Hepatocyte (in vitro differentiated cells): ENCODE measurements at regions not wholly inside any gene's neighbourhood (a gene's known extent, or its start where the extent isn't known, plus 50 kb on each side); places are given as distances from the start of the nearest gene placed in this dataset.

Source experiments
- DNase-seq: peaks from one replicate; pipeline ENCODE4 v3.0.0-alpha.2; 2016; ENCODE audit warnings: low spot score
- H2AFZ ChIP-seq: fragments of 200-600 bp; sonication (generic); 2 replicates; pipeline ENCODE4 v1.6.0; 2016; ENCODE audit warnings: antibody characterized with exemption, mild to moderate bottlenecking
- H3K27ac ChIP-seq: fragments of 200-600 bp; sonication (generic); 2 replicates; pipeline ENCODE4 v1.5.1; 2016; ENCODE audit warnings: mild to moderate bottlenecking
- H3K27me3 ChIP-seq: fragments of 200-600 bp; sonication (generic); 2 replicates; pipeline ENCODE4 v1.6.1; 2016
- H3K36me3 ChIP-seq: fragments of 200-600 bp; sonication (generic); replicated peaks from 2 replicates; pipeline ENCODE4 v1.5.1; 2016; ENCODE audit warnings: low read depth; ENCODE audit not compliant: insufficient read depth
- H3K4me1 ChIP-seq: fragments of 200-600 bp; sonication (generic); 2 replicates; pipeline ENCODE4 v1.5.1; 2016; ENCODE audit warnings: mild to moderate bottlenecking, moderate library complexity; ENCODE audit not compliant: insufficient read depth
- H3K4me2 ChIP-seq: fragments of 200-600 bp; sonication (generic); 2 replicates; pipeline ENCODE4 v1.6.0; 2016
- H3K4me3 ChIP-seq: fragments of 200-600 bp; sonication (generic); 2 replicates; pipeline ENCODE4 v1.5.1; 2016; ENCODE audit warnings: mild to moderate bottlenecking
- H3K79me2 ChIP-seq: fragments of 200-600 bp; sonication (generic); 2 replicates; pipeline ENCODE4 v1.6.0; 2017; ENCODE audit warnings: mild to moderate bottlenecking
- H3K9me2 ChIP-seq: fragments of 200-600 bp; sonication (generic); replicated peaks from 2 replicates; pipeline ENCODE4 v1.6.0; 2017; ENCODE audit warnings: mild to moderate bottlenecking; ENCODE audit not compliant: insufficient read depth
- H3K9me3 ChIP-seq: fragments of 200-600 bp; sonication (generic); 2 replicates; pipeline ENCODE4 v1.5.1; 2016; ENCODE audit warnings: low read depth, mild to moderate bottlenecking
- H4K20me1 ChIP-seq: fragments of 200-600 bp; sonication (generic); 2 replicates; pipeline ENCODE4 v1.6.0; 2016; ENCODE audit warnings: mild to moderate bottlenecking; ENCODE audit not compliant: insufficient read depth, poor library complexity, severe bottlenecking
- CTCF ChIP-seq: fragments of 200-600 bp; sonication (generic); IDR thresholded peaks from 2 replicates; pipeline ENCODE4 v1.5.1; 2016; ENCODE audit warnings: antibody characterized with exemption, mild to moderate bottlenecking; ENCODE audit not compliant: poor library complexity
- EZH2 ChIP-seq: fragments of 200-600 bp; sonication (generic); IDR thresholded peaks from 2 replicates; pipeline ENCODE4 v1.6.1; 2016; ENCODE audit warnings: antibody characterized with exemption, mild to moderate bottlenecking, borderline replicate concordance
- EZH2phosphoT487 ChIP-seq: fragments of 200-600 bp; sonication (generic); IDR thresholded peaks from one replicate; pipeline ENCODE4 v1.6.1; 2018; ENCODE audit warnings: antibody characterized with exemption, mild to moderate bottlenecking, low read depth, moderate library complexity; ENCODE audit not compliant: unreplicated experiment, severe bottlenecking
- WGBS: methylation state at CpG from one replicate; pipeline ENCODE4 v1.1.6; 2016; ENCODE audit warnings: low lambda C conversion rate; ENCODE audit errors: missing lambda C conversion rate; 5-methylcytosine and 5-hydroxymethylcytosine counted together

GRCh38 chr4:24244663-24245490 lies 339.5 kb downstream of the DHX15 start:
- TF ChIP-seq EZH2phosphoT487 (no peak), CTCF (no peak), EZH2 (no peak)
- Histone ChIP-seq H3K36me3 (no peaks in the 10 kb centered on the region), H4K20me1 (no peaks in the 10 kb centered on the region), H2AFZ (no peak overlapping the region), H3K27me3 (no peaks in the 10 kb centered on the region), H3K9me2 (no peaks in the 10 kb centered on the region), H3K27ac (peak overlapping the region; percentile 6), H3K4me2 (peak overlapping the region; percentile 3), H3K9me3 (no peaks in the 10 kb centered on the region), H3K4me1 (peaks cover 29% of the 10 kb centered on the region), H3K4me3 (no peak overlapping the region), H3K79me2 (no peaks in the 10 kb centered on the region)
- WGBS: 58% methylated on average over 9 of the region's 9 CpGs
- DNase-seq: no peak

GRCh38 chr4:24243641-24244040 lies 340.7 kb downstream of the DHX15 start:
- WGBS: 92% methylated on average over 2 of the region's 2 CpGs
- Histone ChIP-seq H3K27ac (no peak overlapping the region), H3K27me3 (peaks cover 4% of the 10 kb centered on the region), H3K4me1 (peaks cover 21% of the 10 kb centered on the region), H3K4me2 (no peak overlapping the region), H3K9me2 (no peaks in the 10 kb centered on the region), H3K9me3 (no peaks in the 10 kb centered on the region), H3K4me3 (no peak overlapping the region), H3K79me2 (no peaks in the 10 kb centered on the region), H2AFZ (no peak overlapping the region), H3K36me3 (no peaks in the 10 kb centered on the region), H4K20me1 (no peaks in the 10 kb centered on the region)
- DNase-seq: no peak
- TF ChIP-seq EZH2 (no peak), CTCF (no peak), EZH2phosphoT487 (no peak)

GRCh38 chr4:24241511-24241910 lies 342.8 kb downstream of the DHX15 start:
- WGBS: 79% methylated on average over 5 of the region's 5 CpGs
- H3K9me3 ChIP-seq: no peaks in the 10 kb centered on the region
- no peak for TF ChIP-seq EZH2phosphoT487
- TF ChIP-seq EZH2: no peak
- TF ChIP-seq CTCF: no peak
- no peak overlapping the region for H2AFZ ChIP-seq
- H3K4me2 ChIP-seq: no peak overlapping the region
- DNase-seq: no peak
- H3K9me2 ChIP-seq: no peaks in the 10 kb centered on the region
- H3K4me1 ChIP-seq: peaks cover 17% of the 10 kb centered on the region
- no peak overlapping the region for H3K4me3 ChIP-seq
- H3K36me3 ChIP-seq: no peaks in the 10 kb centered on the region
- no peaks in the 10 kb centered on the region for H3K79me2 ChIP-seq
- no peak overlapping the region for H3K27ac ChIP-seq
- no peaks in the 10 kb centered on the region for H4K20me1 ChIP-seq
- H3K27me3 ChIP-seq: peaks cover 4% of the 10 kb centered on the region

- no peak overlapping the region for H3K4me2 ChIP-seq
- no peak overlapping the region for H3K4me3 ChIP-seq
- peaks cover 4% of the 10 kb centered on the region for H3K27me3 ChIP-seq
- H2AFZ ChIP-seq: no peak overlapping the region
- H3K27ac ChIP-seq: peak overlapping the region; percentile 6
- no peaks in the 10 kb centered on the region for H4K20me1 ChIP-seq
- no peaks in the 10 kb centered on the region for H3K9me2 ChIP-seq
- TF ChIP-seq EZH2phosphoT487: no peak
- TF ChIP-seq CTCF: no peak
- no peak for TF ChIP-seq EZH2
- DNase-seq: no peak
- H3K36me3 ChIP-seq: no peaks in the 10 kb centered on the region
- no peaks in the 10 kb centered on the region for H3K79me2 ChIP-seq
- peaks cover 17% of the 10 kb centered on the region for H3K4me1 ChIP-seq
- H3K9me3 ChIP-seq: no peaks in the 10 kb centered on the region
Measured at GRCh38 chr4:24240655-24241054, 343.7 kb downstream of the DHX15 start.
